Activated CD4-positive, alpha-beta T cell treated with anti-CD3 and anti-CD28 coated beads, Interleukin-2, amount 50 U/mL, for 24 hours (primary cell): ENCODE measurements at regions not wholly inside any gene's neighbourhood (a gene's known extent, or its start where the extent isn't known, plus 50 kb on each side); places are given as distances from the start of the nearest gene placed in this dataset.

ENCODE experiments used
- DNase-seq, 2 donors: peaks; one replicate each; pipeline ENCODE4 v3.0.0-alpha.2; 2020; ENCODE audit warnings: low read depth in 1 of 2, low spot score in 1 of 2

DNA sequence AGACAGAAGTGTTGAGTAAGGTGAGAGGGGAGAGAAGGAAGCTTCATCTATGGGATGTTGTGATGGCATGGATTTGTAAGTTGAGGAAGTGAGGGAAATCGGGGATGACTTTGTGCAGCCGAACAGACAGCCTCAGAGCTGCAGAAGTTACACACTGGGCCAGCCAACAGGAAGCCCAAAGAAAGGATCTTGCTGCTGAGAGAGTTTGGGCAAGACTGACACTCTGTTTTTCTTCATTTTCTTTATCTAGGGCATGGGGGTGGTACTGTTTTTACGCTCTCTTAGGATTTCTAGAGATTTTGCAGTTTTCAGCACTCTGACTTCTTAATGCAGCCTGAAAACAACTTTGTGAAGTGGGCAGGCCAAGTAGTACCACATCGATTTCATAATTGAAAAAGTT, 509.9 kb upstream of the TENM4 start:
- DNase-seq = no peak

DNA sequence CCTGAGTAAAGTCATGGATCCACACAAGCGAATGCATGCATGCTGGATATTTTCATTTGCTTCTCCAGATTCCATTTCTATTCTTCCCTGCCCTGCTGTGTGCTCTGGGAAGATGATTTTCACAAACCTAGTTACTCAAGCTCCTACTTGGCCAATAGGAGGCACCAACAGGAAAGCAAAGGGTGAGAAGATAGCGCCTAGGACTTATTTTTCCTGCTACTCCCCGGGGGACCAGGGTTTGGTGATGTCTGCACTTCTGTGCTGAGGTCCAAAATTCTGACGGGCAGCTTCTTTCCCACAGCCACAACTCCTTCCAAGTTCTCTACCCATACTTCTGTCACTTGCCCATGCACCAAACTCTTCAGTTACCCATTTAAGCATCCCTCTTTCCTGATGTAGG, 509.3 kb upstream of the TENM4 start:
- DNase-seq = no peak

DNA sequence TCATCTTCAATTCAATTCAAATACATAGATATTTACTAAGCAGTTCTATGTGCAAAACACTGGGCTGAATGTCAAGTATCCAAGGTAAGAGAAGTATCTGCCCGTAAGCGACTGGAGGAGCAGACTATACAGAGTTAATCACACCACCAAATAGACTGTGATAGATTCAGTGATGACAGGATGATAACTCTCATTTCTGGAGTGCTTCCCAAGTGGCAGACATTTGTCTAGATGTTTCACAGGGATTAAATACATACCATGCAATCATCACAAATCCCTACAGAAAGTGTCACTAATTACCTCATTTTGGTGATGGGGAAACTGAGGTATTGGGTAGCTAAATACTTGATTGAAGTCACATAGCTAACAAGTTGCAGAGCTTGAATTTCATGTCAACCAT, 508.7 kb upstream of the TENM4 start:
- DNase-seq = no peak

DNA sequence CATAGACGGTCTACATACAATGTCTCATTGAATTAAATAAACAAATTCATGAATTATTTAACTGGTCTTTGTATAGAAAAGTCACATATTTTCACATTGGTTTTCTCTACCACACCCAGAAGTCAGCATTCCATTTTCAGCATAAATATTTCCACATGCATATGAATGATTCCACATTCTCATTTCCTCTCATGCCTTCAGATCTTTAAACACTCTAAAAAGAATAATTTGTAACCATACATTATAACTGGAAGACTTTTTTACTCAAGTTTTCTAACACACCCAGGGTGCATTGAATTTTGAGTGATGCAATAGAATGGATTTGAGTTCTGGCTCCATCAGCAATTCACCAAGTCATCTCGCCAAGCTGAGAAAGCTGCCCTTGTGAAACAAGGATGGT, 501.8 kb upstream of the TENM4 start:
- DNase-seq = no peak

DNA sequence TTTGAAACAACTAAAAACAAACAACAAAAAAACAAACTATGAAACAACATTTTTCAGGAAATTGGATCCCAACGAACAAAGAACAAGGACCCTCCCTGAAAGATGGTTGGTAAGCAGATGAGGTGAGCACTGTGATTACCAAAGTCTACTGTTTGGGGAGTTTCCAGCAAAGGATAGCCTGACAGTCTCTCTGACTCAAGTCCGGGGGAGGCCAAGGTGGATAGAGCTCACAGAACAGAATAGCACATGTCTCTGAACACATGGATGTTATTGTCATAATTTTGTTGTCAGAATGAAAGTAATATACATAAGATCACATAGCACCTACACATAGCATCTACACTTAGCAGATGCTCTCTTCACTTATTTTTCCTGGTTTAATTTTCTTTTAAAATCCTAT, 501.3 kb upstream of the TENM4 start:
- DNase-seq = no peak

DNA sequence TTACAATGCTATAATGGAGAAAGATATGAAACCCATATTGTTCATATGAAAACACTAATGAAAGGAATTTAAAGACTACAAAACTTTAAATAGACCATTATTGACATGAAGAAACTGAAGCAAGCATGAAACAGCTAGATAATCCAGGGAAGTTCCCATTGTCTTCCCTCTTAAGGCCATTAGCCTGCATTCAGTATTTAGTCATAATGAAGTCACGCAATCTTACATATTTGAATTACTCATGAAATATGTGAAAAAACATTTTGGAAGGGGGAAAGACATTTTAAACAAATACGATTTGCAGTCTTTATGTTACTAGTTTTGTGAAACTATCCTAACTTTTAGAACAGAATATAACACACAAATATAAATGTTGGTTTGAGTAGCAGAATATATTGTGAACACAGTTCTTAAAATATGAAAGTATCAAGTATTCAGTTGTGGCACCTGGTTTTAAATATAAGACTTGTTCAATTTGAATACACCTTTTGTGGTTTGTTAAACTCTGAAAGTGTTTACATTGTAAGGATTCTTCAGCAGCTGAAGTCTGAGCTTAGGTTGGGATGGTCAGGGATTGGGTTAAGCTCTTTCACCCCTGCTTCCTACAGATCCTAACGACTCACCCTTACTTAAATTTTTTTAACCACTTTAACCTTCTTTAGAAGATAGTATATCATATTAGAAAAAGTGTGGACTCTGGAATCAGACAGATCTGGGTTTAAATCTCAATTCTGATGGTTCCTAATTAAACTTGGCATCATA, 500.3 kb upstream of the TENM4 start:
- no peak for DNase-seq

DNA sequence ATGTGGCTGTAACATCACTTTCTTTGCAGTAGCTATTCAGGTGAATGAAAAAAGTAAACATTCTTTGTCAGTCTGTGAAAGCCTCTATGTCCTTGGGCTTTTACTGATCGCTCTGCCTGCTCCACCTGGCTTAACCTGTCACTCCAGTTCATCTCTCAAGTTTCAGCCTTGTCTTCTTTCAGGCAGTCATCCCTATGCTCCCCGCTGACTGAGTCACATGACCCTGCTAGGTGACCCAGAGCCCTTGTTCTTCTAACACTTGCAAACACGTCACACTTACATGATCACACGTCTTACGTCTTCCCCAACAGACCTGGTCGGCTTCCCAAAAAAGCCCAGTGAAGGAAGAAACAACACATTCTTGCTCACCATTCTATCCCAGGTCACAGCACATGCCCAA, 499.3 kb upstream of the TENM4 start:
- no peak for DNase-seq

DNA sequence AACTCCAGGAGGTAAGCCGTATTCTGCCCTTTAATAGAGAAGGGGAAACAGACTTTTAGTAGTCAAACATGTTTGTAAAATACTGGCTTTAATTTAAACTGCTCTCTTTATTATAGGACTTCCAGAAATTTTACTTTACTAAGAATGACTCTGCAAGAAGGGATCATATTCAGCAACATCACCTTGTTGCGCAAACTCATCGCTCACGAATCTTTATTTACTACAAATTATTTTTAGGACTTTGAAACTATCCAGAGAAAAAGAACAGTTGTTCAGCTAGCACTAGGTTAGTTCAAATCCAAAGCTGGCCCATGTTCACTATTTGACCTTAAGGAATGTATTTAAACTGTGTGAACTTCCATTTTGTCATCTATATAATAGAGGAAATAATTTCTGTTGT, 498.3 kb upstream of the TENM4 start:
- DNase-seq = no peak

DNA sequence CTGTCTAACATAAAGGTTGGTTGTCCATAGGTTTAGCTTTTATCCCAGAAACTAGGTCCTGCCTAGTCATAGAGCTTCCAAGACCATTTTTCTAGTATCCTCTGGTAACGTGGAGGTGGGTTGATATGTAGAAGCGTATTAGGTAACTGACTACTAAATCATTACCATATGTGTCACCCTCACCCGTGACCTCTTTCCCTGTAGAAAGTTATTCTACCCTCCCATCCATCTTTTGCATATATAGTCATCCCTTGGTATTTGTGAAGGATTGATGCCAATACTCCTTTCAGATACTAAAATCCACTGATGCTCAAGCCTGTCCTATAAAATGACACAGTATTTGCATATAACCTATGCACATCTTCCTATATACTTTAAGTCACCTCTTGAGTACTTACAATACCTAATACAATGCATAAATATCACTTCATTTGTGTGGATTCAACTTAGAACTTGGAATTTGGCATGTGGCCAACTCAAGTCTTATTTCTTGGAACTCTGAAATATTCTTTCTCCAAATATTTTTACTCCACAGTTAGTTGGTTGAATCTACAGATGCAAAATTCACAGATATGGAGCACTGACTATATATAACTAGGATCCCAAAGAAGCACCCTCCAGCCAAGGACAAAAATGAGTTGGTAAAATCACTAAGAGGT, 497.0 kb upstream of the TENM4 start:
- DNase-seq = no peak

DNA sequence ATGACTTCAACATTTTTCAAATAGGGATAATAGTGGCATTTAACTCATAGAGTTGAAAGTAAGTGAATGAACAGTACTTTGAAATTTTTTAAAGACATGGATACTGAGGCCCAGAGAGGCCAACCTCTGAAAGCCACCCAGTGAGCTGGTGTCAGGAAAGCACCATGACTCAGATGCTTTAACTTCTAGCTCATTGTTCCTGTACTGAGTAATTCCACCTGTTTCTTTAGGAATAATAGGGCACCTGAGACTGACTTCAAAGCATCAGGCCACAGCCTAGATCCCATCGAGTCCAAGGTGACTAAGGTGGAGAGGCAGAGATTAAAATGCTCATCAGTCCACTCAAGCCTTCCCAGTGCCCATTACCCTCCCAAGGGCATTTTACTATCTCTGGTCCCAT, 491.8 kb upstream of the TENM4 start:
- no peak for DNase-seq

DNA sequence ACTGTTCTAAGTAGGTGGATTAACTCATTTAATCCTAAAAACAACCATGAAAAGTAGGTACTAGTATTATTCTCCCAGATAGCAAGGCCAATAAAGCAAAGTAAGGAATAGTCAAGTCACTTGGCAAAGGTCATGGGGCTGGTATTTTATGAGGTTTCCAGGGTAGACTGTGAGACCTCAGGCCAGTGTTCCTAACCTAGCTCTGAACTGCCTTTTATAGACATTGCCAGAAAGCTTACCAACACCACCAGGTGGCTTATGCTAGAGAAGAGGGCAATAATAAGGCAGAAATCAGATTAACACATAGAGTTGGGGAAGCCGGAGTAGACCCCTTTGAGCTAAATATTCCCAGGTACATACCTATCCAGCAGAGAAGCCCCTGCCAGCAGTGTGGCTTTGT, 490.9 kb upstream of the TENM4 start:
- DNase-seq = no peak

DNA sequence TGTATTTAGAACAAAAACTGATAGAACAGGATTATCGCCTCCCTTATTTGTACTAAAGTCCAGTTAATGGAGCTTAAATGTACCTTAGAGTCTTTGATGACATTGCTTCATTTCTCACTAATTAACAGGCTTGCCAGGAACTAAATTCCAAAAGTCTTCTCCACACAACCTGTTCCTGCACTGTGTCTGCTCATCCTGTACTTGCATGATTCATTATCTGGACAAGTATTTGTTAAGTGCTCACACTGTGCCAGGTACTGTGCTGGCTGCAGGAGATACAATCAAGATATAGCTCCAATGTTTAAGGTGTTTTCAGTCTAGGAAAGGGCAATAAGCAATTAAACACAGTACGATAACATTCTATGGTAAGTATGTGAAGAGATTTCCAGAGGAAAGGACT, 485.9 kb upstream of the TENM4 start:
- no peak for DNase-seq

DNA sequence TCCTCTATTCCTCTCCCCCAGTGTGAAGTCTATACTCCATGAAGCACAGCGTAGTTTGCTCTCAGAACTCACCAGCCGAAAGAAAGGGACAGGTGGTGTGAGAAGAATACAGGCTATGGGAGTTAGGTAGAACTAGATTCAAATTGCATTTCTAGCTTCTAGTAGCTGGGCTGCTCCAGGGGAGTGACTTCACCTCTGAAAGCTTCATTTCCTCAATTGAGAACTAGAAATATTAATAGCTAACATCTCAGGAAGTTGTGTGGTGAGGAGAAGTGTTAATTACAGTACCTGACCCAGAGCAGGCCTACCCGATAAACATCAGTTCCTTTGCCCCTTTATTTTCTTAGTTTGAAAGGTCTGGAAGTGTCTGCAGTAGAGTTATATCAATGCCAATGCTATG, 484.7 kb upstream of the TENM4 start:
- no peak for DNase-seq

DNA sequence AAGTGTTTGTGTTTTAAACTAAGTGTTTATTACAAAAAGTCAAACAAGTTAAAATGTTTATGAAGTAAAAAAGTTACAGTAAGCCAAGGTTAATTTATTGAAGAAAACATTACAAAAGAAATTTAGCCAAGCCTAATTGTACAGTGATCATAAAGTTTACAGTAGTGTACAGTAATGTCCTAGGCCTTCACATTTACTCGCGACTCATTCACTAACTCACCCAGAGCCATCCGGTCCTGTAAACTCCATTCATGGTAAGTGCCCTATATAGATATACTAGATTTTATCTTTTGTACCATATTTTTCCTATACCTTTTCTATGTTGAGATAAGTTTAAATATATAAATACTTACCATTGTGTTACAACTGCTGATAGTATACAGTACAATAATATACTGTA, 481.8 kb upstream of the TENM4 start:
- DNase-seq = no peak

DNA sequence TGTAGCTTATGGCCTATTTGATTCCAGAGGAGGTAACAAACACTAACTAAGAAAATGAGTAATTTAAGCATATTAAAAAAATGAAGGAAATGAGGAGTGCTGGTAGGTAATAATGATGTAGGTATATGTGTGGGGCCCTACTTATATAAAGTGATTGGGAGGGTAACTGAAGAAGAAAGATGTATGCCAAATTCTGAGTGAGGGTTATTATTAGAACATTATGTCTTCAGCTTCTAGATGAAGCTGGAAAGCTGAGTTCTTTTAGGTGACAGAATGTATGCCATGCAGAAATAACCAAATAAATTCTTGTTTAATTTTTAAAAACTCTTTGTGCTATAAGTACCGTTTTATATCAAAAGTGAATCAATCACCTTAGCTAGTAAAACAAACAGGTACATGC, 479.6 kb upstream of the TENM4 start:
- no peak for DNase-seq

DNA sequence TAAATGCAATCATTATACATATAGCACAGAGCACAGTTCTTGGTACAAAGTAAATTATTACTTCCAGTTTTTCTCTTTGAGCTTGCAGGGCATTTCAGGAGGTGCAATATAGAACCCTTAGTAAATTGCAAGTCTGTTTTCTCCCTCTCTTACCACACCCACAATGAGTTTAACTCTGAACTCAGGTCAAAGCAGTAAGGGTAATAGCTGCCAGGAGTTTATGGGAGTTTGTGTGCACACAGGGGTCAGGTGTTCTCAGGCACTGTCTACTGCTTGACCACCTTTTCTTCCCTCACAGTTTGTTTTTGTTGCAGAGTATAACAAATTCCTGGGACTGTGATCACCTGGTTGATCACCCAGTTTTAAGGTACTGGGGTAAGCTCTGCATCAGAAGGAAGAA, 478.5 kb upstream of the TENM4 start:
- no peak for DNase-seq

DNA sequence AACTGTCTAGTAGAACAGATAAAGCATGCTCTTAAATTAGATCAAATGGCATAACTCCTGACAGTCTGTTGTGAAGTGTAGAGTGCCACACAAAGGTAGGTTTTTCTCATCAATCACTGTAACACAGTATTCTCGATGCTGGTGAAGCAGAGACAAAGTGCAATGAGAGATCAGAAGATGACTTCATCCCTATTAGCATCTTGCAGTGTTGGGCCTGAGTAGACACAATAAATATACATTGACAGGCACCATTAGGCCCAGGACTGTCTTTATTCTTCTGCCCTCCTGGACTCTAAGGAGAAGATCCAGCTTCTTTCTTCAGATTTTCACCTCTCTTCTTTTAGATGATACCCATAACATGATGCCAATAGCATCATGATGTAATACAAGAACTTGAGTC, 478.0 kb upstream of the TENM4 start:
- no peak for DNase-seq

DNA sequence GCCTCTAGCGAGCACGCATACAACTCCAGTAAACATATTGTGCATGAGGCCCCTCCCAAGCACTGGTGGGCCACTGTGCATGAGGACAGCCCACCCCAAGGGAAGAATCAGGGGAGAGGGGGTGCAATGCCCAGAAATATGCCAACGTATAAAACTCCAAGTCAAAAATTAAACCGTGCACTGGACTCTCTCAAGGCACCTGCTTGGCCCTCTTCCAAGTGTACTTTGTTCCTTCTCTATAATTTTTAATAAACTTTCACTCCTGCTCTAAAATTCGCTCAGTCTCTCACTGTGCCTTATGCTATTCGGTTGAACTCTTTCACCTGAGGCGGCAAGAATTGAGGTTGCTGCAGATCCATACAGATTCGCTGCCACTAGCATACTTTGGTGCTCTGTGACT, 465.3 kb upstream of the TENM4 start:
- no peak for DNase-seq

DNA sequence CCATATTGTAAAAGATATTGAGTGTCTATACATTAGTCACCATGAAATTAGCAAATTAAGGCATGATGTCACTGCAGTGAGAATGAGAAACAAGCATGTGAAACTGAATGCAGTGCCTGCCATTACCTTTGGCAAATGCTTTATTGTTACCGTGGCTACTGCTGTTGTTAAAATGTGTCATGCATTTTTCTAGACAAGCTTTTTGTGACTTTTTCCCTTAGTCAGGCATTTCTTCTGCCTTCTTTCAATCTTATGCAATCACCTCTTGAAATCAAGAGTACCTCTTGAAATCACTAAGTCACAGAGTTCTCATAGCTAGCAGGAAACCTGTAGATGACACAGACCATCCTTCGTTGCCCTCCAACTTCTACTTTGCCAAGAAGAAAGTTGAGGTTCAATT, 461.7 kb upstream of the TENM4 start:
- no peak for DNase-seq

DNA sequence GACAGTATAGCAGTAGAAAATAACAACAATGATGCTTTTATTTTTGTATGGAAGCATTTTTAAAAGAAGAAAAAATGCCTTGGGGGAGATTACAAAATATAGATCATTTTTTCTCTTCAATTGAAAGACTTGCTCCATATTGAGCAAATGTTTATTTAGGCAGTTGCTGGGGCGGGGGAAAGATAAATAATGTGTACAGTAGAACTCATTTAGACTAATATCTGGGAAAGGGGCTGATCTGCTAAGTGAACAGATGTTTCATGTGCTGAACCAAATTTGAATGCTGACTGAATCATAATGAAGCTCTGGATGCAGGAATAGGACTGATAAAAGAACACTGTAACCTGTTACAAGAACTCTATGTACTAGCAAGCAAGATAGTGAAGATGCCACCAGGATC, 457.1 kb upstream of the TENM4 start:
- DNase-seq = no peak

DNA sequence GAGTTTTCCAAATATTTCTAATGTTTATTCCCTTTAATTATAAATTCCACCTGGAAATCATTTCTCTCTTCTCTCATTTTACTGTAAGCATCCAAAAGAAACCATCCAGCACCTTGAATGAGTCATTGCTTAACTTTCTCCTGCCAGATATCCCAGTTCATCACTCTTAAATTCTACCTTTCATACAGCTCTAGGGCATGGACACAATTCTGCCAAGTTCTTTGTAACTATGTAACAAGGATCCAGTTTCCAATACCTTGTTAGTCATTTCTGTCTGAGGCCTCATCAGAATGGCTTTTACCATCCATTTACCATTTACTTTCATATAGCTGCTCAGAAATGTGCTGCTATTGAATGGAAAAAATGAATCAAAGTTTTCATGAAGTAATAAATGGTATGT, 455.4 kb upstream of the TENM4 start:
- no peak for DNase-seq

DNA sequence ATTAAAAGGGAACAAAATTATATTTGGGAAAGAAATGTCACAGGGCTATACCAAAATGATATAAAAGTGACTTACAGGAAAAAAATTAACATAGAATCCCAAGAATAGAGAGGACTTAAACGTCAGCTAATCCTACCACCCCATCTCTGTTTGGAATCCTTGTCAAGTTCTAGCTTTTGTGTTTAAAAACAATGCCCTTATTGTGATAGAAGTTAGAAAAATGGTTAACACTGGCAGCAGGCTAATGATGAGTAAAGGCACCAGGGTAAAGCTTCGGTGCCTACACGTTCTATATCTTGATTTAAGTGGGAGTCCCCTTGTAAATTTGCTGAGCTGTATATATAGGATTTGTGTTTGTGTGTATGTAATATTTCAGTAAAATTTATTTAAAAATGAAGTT, 453.3 kb upstream of the TENM4 start:
- DNase-seq = no peak

DNA sequence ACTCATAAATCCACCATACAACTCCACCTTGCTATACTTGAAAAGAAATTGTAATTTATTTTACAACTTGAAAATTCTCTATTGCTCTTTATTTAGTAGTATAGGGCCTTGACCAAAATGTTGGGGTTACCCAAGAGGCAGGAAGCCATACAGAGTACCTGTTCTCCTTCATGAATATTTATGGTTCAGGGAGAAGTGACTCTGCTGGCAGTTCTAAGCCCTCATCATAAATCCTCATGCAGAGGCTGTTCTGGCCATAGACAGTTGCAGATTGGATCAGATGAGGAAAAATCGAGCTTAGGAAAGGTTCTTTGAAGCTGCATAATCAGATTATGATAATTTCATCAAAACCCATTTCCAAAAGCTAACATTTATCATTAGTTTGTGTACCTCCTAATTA, 449.4 kb upstream of the TENM4 start:
- no peak for DNase-seq
